ENCODE measurements at regions not wholly inside any gene's neighbourhood (a gene's known extent, or its start where the extent isn't known, plus 50 kb on each side); places are given as distances from the start of the nearest gene placed in this dataset.
"Not testable (repeated sequence)": the region's sequence is repeated elsewhere in the genome, so short reads cannot be mapped to it uniquely, and the experiment has no call there.

- no peak for DNase-seq (ENCODE audit: low read depth in 2 of 2)
These were observed 179.4 kb downstream of the LYPLAL1 start for GRCh38 chr1:219352961-219353651.

- no peak for DNase-seq (ENCODE audit: low read depth in 2 of 2)
These were observed 176.7 kb downstream of the LYPLAL1 start for GRCh38 chr1:219350172-219350931.

GRCh38 chr1:219347921-219348391, 174.3 kb downstream of the LYPLAL1 start:
- DNase-seq (ENCODE audit: low read depth in 2 of 2) = no peak

GRCh38 chr1:219347376-219347775, 173.7 kb downstream of the LYPLAL1 start:
- no peak for DNase-seq (ENCODE audit: low read depth in 2 of 2)

GRCh38 chr1:219345953-219346352, 172.3 kb downstream of the LYPLAL1 start:
- no peak for DNase-seq (ENCODE audit: low read depth in 2 of 2)

GRCh38 chr1:219342836-219343235, 169.2 kb downstream of the LYPLAL1 start:
- DNase-seq (ENCODE audit: low read depth in 2 of 2) = no peak

- no peak for DNase-seq (ENCODE audit: low read depth in 2 of 2)
These were observed 167.1 kb downstream of the LYPLAL1 start for GRCh38 chr1:219340796-219341195.

- DNase-seq (ENCODE audit: low read depth in 2 of 2) = no peak
These were observed 165.8 kb downstream of the LYPLAL1 start for GRCh38 chr1:219339466-219339865.

GRCh38 chr1:219337588-219337987, 163.9 kb downstream of the LYPLAL1 start:
- DNase-seq (ENCODE audit: low read depth in 2 of 2) = no peak

GRCh38 chr1:219333626-219334025, 159.9 kb downstream of the LYPLAL1 start:
- DNase-seq (ENCODE audit: low read depth in 2 of 2) = no peak

- no peak for DNase-seq (ENCODE audit: low read depth in 2 of 2)
These were observed 157.7 kb downstream of the LYPLAL1 start for GRCh38 chr1:219331424-219331823.

GRCh38 chr1:219330669-219331068, 157.0 kb downstream of the LYPLAL1 start:
- no peak for DNase-seq (ENCODE audit: low read depth in 2 of 2)

- no peak for DNase-seq (ENCODE audit: low read depth in 2 of 2)
These were observed 156.3 kb downstream of the LYPLAL1 start for GRCh38 chr1:219330001-219330400.

GRCh38 chr1:219329578-219329977, 155.9 kb downstream of the LYPLAL1 start:
- DNase-seq (ENCODE audit: low read depth in 2 of 2) = no peak

- no peak for DNase-seq (ENCODE audit: low read depth in 2 of 2)
These were observed 153.2 kb downstream of the LYPLAL1 start for GRCh38 chr1:219326843-219327242.

- DNase-seq (ENCODE audit: low read depth in 2 of 2) = no peak
These were observed 151.7 kb downstream of the LYPLAL1 start for GRCh38 chr1:219325368-219325742.

- DNase-seq (ENCODE audit: low read depth in 2 of 2) = no peak
These were observed 151.1 kb downstream of the LYPLAL1 start for GRCh38 chr1:219324629-219325367.

GRCh38 chr1:219324171-219324570, 150.5 kb downstream of the LYPLAL1 start:
- no peak for DNase-seq (ENCODE audit: low read depth in 2 of 2)

- DNase-seq (ENCODE audit: low read depth in 2 of 2) = no peak
These were observed 149.7 kb downstream of the LYPLAL1 start for GRCh38 chr1:219323426-219323825.

GRCh38 chr1:219322766-219323165, 149.1 kb downstream of the LYPLAL1 start:
- DNase-seq (ENCODE audit: low read depth in 2 of 2) = no peak

GRCh38 chr1:219320563-219320962, 146.9 kb downstream of the LYPLAL1 start:
- DNase-seq (ENCODE audit: low read depth in 2 of 2) = not testable (repeated sequence)

GRCh38 chr1:219318826-219319225, 145.1 kb downstream of the LYPLAL1 start:
- DNase-seq (ENCODE audit: low read depth in 2 of 2) = no peak
